Ishikawa (cell line): ENCODE measurements at regions not wholly inside any gene's neighbourhood (a gene's known extent, or its start where the extent isn't known, plus 50 kb on each side); places are given as distances from the start of the nearest gene placed in this dataset.

Source experiments
- CREB1 ChIP-seq: IDR thresholded peaks from 2 replicates; pipeline ENCODE4 v1.6.1; 2012; ENCODE audit warnings: low read depth
- EGR1 ChIP-seq: IDR thresholded peaks from 2 replicates; pipeline ENCODE4 v1.6.1; 2012
- TAF1 ChIP-seq: IDR thresholded peaks from 2 replicates; pipeline ENCODE4 v1.6.1; 2012; ENCODE audit warnings: low read depth, mild to moderate bottlenecking

DNA sequence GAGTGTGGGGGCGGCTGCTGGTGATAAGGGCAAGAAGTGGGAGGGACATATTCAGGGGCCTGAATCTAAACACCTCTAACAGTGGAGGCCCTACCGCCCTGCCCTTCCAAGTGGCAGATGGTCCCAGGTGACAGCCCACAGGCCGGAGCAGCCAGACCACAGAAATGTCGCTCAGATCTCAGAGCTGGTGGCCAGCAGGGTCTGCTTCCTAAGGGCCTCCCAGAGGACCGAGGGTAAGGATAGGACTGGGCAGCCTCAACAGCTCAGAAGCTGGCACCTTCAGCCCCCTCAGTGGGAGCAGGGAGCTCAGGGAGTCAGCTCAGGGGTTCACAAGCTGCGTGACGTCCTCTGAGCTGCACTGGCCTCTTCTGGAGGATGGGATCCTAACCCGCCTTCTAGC lies 201.8 kb upstream of the ZC3H12A start:
- TF ChIP-seq CREB1, result no peak
- no peak for TF ChIP-seq EGR1
- TF ChIP-seq TAF1, result no peak
